ENCODE measurements at regions not wholly inside any gene's neighbourhood (a gene's known extent, or its start where the extent isn't known, plus 50 kb on each side); places are given as distances from the start of the nearest gene placed in this dataset.
A peak's percentile ranks its signal among the peaks of the same experiment; 100 is the strongest.
"Not testable (repeated sequence)": the region's sequence is repeated elsewhere in the genome, so short reads cannot be mapped to it uniquely, and the experiment has no call there.

DNA sequence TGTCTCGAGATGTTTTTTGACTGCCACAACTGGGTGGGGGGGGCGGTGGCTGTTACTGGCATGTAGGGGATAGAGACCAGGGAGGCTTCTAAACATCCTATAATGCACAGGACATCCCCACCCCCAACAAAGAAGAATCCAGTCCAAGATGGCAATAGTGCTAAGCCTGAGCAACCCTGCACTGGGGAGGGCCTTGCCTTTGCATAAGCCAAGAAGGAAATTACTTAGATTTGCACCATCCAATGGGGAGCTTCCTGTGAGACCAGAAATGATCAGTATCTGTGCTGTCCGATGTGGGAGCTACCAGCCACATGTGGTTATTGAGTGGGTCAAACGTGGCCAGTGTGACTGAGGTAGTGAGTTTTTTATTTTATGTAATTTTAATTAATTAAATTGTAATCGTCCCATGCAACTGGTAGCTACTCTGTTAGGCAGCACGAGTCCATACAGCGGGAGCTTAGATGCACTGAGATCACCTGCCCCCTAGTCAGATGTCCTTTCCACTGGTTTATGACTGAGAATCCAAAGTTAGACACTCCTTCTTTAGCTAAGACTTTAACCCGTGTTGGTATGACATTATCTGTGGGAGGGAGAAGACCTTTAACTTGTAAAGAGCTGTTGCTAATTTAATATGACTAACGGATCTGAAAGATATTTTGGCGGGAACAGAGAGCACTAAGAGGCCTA lies 97.4 kb upstream of the NEDD9 start:
- no peak for DNase-seq (ENCODE audit: low read depth, low spot score)

DNA sequence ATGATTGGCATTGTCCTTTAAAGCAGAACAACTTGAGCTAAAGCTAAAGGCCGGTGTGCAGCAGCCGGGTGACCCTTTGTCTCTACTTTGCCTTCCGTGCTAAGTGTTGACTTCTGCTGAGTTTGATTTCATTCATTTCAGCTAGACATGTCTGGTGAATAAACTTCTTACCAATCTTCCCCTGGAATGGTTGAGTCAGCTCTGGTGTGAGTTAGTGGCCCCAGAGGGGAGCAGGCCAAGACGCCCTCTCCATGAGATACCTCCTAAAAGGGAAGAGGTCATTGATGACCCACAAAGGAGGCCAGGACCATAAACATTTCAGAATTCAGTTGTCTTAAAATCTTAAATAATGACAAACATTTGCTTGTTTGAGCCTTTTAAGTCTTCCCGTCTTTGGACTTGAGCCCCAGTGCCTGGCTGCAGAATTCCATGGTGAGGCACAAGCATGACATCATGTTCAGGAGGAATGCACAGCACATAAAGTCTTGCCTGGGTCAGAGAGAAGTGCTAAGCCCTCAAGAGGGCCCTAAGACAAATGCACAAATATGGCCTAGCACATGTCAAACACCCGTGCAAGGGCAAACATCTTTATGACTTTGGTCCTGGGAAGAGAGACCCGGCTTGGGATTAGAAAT lies 96.3 kb upstream of the NEDD9 start:
- DNase-seq (ENCODE audit: low read depth, low spot score), result no peak

DNA sequence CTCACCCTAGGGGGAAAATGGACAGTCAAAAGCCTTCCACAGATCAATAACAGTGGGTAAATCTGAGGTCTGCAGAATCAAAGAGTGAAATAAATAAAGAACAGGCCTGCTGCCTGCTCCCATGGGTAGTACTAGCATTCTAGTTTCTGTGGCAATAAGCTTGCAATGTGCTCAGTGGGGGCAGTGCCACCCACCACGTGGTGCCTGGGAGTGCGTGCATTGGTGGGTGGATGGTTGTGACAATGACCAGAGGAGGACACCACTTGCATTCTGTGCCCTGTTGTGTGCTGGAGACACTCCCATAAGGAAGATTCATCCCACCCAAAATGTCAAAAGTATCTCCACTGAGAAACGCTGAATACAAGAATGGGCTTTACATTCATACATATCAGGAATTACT lies 95.5 kb upstream of the NEDD9 start:
- DNase-seq (ENCODE audit: low read depth, low spot score), result no peak

DNA sequence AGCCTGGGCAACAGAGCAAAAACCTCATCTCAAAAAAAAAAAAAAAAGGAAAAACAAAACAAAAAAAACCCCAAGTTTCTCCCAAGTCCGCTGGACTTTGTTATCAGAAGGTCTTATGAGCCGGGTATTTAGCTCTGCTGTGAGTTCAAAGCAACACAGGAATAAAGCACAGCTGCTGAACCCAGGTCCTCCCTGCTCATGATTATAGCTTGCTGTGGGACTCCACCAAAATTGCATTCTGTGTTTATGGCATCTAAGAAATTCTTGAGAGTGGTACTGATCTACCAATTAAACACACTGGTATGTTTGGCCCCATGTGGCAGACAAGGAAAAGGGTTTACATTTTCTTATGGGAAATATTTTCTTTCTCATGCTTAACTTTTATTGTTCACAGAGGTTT lies 93.6 kb upstream of the NEDD9 start:
- no peak for DNase-seq (ENCODE audit: low read depth, low spot score)

DNA sequence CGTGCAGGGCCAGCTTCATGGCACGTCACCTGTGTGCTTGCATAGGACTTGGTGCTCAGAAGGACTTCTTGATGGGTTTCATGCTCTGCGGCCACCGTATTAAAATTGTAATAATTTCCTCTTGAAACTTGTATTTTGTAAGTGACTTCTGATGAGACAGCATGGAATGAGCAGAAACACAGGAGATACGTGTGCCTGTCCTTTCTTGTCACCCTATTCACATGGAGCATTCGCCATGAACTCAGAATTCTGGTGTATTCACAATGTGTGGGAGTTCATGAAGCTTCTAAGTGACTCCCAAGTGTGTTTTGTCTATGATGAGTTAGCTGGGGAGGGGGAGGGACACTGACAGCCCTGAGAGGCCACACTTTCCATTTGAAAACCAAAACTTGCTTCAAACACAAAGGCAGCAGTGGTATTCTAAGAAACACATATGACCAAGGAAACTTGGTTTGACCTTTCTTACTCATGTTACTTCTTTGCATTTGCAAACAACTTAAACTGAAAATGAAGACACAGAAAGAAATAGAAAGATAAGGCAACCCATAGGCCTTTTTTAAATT lies 92.1 kb upstream of the NEDD9 start:
- DNase-seq (ENCODE audit: low read depth, low spot score), result no peak

DNA sequence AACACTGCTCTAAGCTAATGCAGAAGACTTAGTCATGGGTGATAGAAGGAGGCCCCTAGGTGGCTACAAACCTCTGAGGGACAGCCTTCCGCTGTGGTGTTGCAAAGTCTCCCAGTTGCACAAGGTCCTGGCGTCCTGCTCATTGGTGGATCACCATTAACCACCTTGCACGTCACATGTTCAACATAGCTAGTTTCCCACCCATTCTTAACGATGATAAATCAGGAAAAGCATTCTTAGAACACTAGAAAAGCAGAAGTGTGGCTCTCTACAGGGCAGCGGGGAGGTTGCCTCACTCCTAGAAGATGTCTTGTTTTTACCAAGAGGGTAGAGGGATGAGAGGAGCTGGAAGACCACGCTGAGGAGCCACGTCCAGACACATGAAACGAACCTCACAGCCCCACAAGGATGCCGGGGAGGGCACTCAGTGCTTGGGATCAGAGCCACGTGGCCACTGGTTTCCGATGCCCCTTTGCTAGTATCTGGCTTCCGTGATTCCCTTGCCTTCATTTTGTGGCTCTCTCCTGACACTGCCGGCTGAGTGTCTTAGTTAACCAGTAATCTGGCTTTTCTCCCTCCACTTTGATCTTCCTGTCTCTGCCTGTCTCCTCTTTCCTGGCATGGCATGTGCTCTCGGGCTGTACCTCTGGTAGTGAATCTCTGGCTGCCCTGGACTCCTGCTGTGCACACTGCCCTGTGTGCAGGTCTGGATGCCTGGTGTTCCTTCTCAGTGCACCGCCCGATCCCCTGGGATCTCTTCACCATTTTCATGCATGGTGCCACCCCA lies 91.4 kb upstream of the NEDD9 start:
- DNase-seq (ENCODE audit: low read depth, low spot score), result no peak

DNA sequence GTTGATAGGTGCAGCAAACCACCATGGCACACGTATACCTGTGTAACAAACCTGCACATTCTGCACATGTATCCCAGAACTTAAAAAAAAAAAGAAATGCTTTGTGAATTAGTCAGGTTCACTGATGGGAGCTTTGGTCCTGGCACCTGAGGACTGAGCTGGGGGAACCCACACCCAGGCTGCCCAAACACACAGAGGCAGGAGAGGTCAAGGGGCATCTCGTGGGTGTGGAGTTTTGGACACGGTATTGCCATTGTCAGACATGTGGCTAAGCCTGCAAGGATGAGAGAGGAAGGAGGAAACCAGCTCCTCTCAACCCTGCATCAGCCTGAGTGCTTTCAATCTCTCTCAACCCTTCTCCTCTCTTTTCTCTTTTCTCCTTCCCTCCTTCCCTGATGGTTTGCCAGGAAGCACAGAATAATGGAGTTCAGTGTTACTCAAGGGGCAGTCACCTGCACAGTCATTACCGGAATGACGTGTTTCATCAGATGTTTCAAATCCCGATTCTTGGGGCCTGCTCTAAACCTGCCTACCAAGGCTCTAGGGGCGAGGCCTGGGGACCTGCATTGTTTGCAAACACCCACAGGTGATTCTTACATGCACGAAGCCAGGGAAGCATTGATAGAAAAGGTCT lies 89.9 kb upstream of the NEDD9 start:
- DNase-seq (ENCODE audit: low read depth, low spot score), result no peak

DNA sequence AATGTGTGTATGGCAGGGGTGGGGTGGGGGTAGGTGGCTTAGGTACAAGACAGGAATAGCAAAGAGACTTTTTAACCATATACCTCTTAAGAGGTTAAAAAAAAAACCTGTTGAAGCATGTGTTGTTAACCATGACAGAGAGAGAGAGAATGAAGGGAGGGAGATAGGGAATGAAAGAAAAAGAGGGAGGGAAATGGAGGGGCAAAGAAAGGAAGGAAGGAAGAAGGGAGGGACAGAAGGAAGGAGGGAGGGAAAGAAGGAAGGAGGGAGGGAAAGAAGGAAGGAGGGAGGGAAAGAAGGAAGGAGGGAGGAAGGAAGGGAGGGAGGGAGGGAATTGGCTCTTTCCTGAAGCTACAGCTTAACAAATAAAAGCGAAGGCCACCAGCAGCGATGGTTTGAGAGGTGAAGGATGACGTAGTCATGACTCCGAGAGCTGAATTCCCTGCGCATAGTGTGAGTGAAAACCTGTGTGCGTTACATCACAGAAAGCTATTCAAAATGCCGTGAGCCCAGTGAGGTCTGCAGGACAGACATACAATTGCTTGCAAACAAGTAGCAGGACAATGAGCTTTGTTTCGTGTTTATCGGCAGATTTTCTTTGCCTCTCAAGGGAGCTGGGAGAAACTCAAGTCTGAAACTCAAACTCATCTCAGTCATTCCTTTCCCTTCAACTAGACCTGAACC lies 88.6 kb upstream of the NEDD9 start:
- DNase-seq (ENCODE audit: low read depth, low spot score), result no peak

DNA sequence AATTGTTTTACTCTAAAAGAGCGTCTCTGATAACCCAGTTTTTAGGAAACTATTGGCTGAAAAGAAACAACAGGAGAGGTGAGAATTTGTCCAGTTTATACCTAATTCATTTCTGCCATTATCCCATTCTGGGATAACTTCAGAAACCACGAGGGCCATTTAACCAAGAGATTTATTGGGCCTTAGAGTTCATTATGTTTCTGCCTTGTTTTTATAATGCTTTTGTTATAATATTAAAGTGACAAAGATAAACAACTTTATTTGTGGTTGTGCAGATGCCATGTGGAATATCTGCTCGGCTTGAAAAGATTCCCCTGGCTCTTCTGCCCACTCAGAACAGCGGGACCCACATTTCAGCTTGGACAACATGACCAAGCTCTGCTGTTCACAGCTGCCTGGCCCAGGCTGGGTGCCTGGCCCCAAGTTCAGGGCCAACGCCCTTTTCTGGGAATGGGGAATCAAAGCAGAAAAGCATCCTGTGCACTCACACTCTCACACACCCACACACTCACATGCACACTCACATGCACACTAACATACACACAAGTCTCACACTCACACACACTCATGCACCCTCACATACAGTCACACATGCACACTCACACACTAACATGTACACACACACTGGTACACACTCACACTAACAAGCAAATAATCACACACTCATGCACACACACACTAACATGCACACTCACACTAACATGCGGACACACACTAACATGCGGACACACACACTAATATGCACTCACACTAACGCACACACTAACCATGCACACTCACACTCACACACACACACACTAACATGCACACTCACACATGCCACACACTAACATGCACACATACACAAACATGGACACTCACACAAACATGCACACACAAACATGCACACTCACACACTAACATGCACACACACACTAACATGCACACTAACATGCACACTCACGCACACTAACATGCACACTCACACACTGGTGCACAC lies 86.7 kb upstream of the NEDD9 start:
- no peak for DNase-seq (ENCODE audit: low read depth, low spot score)

DNA sequence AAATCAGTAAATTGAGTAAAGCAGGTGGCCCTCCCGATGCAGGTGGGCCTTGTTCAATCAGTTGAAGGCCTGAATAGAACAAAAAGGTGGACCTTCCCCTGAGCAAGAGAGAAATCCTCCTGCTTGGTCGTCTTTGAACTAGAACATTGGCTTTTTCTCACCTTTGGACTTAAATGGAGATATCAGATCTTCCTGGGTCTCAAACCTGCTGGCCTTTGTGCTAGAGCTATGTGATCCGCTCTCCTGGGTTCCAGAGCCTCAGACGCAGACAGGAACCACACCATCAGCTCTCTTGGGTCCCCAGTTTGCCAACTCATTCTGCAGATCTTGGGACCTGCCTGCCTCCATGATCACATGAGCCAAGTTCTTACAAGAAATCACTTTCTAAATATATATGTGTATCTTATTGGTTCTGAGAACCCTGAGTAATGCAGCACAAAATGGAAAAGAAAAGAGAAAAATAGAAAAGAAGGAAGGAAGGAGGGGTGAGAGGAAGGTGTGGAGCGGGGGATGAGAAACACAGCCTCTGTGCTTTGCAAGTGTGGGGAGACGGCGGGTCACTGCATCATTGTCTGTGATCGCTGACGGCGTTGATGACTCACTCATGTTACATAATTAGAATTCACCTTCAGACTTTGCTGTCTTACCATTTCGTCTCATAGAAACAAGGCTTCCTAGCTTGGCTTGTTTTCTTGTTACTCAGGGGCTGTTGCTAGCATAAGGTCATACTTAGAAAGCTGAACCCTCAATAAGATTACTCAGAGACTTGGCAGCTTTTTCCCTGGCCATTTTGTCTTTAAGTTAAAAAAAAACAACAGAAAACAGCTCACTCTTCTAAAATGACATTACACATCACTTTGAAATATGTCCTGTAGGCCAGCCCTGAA lies 85.7 kb upstream of the NEDD9 start:
- peak; percentile 99 for DNase-seq (ENCODE audit: low read depth, low spot score)

DNA sequence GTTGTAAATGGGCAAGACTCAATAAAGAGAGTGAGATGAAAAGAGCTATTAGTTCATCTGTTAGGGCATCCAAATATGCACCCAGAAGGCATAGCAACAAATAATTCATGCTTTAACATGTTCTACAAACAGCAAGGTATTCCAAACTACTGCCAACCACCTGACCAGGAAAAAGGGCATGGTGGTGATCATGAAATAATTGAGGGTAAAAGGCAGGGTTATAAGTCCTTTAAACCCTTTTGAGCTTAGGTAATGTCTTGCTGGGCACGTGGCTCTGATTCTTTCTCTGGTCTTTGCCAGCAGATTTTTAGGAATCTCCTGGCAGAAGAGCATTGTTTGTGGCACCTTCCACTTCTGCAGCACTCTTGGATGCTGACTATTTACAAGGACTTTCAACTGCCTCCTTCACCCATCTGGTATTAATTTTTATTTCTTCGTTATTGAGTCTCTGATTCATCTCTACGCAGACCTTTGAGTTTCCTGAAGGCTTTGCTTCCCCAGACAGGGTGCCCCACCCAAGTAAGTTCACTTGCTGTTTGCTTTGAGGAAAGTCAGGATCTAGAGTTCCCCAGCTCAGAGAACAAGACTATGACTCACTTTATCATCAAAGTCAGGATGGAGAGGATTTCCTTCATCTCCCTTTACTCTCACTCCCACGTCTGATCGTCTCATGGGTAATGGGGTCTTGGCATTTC lies 83.4 kb upstream of the NEDD9 start:
- DNase-seq (ENCODE audit: low read depth, low spot score), result peak; percentile 85

DNA sequence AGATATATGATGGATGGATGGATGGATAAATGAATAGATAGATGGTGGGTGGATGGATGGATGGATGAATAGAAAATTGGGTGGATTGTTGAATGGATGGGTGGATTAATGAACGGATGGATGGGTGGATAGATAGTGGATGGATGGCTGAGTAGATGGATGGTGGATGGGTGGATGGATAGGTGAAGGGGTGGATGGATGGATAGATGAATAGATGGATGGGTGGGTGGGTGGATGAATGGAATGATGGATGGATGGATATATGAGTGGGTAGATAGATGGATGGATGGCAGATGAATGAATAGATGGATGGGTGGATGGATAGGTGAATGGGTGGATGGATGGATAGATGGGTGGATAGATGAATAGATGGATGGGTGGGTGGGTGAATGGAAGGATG lies 80.7 kb upstream of the NEDD9 start:
- no peak for DNase-seq (ENCODE audit: low read depth, low spot score)

DNA sequence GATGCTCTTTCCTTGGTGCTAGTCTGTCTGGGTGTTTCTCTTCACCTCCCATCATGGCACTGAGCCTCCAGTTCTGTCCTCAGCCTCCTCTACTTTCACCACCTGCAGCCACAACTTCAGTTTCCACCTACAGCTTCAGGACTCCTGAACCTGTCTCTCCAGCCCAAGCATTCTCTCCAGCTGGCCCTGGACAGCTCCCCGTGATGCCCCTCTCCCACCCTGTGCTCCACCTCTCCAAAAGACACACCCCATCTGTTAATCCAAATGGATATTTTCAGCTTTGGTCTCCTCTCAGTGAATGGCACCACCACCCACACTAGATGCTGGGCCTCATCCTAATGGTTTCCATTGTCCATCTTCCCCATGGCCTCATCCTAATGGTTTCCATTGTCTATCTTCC lies 79.5 kb upstream of the NEDD9 start:
- DNase-seq (ENCODE audit: low read depth, low spot score), result no peak

DNA sequence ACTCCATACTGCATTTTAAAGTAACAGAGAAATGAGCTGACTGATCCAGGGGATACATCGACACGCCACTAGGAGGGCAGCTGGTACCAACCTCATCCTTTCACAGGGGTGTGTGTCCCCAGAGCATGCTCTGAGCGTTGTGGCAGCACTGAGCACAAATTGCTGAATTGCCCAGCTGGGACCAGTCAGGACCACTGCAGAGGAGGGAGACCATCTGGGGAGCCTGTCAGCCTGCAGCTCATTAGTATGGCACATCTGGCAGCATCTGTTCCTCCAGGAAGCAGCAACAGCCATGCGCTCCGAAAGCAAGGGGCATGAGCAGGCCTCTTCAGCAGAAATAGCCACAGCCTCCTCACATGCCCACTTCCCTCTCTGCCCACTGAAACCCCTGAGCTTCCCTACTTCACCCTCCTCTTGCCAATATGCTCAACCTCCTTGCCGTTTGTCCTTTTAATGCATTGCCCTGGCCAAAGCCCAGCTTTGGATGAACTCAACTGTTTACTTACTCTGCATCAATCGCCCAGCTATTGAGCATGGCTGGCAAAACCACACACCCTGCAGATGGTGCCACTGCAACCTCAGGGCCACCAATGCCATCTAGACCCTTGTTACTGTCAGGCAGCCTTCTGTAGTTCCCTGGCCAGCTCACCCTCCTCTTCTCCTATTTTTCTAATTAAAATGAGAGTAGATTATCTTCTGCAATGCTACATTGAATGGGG lies 77.6 kb upstream of the NEDD9 start:
- no peak for DNase-seq (ENCODE audit: low read depth, low spot score)

DNA sequence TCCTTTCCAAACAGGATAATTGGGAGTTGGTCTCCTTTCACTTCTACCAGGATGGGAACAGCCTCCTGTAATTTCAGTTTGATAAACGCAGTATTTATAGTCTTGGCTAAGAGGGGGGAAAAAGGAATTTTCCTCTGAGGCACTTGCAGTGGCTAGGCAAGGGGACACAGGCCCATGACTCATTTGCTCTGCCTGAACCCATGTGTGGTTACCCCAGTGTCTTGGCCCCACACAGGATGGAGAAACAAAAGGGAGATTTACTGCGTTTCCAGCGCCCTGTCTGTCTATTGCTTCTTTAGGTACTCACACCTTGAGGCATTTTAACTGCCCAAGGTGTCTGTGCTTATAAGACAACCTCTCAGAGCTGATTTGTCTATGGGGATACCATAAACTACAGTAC lies 74.8 kb upstream of the NEDD9 start:
- DNase-seq (ENCODE audit: low read depth, low spot score), result no peak

DNA sequence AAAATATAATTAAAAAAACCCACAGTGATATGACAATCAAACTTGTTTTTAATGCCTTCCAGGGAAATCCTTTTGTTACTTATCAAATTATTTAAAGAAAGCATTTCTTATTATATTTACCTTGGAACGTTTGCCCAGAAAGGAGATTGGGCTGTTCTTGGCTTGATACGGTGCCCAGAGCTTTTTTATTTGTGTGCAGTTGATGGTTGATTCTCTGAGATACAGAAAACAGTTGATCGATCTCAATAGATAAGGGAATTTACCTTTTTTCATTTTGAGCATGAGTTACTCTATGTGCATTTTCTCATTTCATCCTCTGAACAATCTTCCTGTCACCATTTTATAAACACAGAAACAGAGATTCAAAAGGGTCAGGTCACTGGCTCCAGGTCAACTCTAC lies 72.5 kb upstream of the NEDD9 start:
- DNase-seq (ENCODE audit: low read depth, low spot score), result no peak

DNA sequence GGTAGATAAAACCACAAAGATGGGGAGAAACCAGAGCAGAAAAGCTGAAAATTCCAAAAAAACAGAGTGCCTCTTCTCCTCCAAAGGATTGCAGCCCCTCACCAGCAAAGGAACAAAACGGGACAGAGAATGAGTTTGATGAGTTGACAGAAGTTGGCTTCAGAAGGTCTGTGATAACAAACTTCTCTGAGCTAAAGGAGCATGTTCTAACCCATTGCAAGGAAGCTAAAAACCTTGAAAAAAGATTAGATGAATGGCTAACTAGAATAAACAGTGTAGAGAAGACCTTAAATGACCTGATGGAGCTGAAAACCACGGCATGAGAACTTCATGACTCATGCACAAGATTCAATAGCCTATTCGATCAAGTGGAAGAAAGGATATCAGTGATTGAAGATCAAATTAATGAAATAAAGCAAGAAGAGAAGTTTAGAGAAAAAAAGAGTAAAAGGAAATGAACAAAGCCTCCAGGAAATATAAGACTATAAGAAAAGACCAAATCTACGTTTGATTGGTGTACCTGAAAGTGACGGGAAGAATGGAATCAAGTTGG lies 67.5 kb upstream of the NEDD9 start:
- DNase-seq (ENCODE audit: low read depth, low spot score), result not testable (repeated sequence)

DNA sequence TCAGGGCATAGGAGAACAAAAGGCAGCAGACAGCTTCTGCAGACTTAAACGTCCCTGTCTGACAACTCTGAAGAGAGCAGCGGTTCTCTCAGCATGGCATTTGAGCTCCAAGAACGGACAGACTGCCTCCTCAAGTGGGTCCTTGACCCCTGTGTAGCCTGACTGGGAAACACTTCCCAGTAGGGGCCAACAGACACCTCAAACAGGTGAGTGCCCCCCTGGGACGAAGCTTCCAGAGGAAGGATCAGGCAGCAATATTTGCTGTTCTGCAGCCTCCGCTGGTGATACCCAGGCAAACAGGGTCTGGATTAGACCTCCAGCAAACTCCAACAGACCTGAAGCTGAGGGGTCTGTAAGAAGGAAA lies 66.9 kb upstream of the NEDD9 start:
- DNase-seq (ENCODE audit: low read depth, low spot score), result not testable (repeated sequence)
